Gastrocnemius medialis (tissue), 4 donors: ENCODE measurements at regions not wholly inside any gene's neighbourhood (a gene's known extent, or its start where the extent isn't known, plus 50 kb on each side); places are given as distances from the start of the nearest gene placed in this dataset.

Source experiments
- CTCF ChIP-seq, 5 experiments: fragments of 450-650 bp in 3 of 5; fragments of 200-600 bp in 2 of 5; sonication (generic) in 2 of 5; IDR thresholded peaks in 4 of 5; conservative IDR thresholded peaks in 1 of 5; 1 replicate in 4 of 5; 2 replicates in 1 of 5; pipeline ENCODE4 v1.5.1; 2016 to 2019; ENCODE audit warnings: antibody characterized with exemption in 5 of 5, mild to moderate bottlenecking in 3 of 5, moderate library complexity in 3 of 5
- POLR2A ChIP-seq, 2 donors: fragments of 450-650 bp; IDR thresholded peaks; one replicate each; pipeline ENCODE4 v1.6.1; 2017; ENCODE audit warnings: antibody characterized with exemption in 2 of 2, mild to moderate bottlenecking in 2 of 2, moderate library complexity in 2 of 2

- TF ChIP-seq POLR2A (IDR thresholded peaks at IDR 0.05) (no peak), CTCF (IDR thresholded peaks at IDR 0.05 in 4 of 5, conservative IDR thresholded peaks at IDR 0.05 in 1 of 5) (no peak)
Observed at GRCh38 chr3:146972726-146973125, 367.6 kb upstream of the PLSCR5 start.
